Stimulated activated CD8-positive, alpha-beta memory T cell treated with anti-CD3 and anti-CD28 coated beads, Interleukin-7, amount 100 ng/mL, for 4 hours (primary cell): ENCODE measurements at regions not wholly inside any gene's neighbourhood (a gene's known extent, or its start where the extent isn't known, plus 50 kb on each side); places are given as distances from the start of the nearest gene placed in this dataset.
"Not testable (repeated sequence)": the region's sequence is repeated elsewhere in the genome, so short reads cannot be mapped to it uniquely, and the experiment has no call there.

Experiments used
- DNase-seq, 2 donors: peaks; one replicate each; pipeline ENCODE4 v3.0.0-alpha.2; 2020; ENCODE audit warnings: low read depth in 2 of 2

GRCh38 chr10:33008499-33009243, 50.6 kb upstream of the ITGB1 start:
- DNase-seq, result peak; percentile 20 to 49

- DNase-seq, result not testable (repeated sequence)
Measured at GRCh38 chr10:33007731-33008381, 49.8 kb upstream of the ITGB1 start.
